HCT116 (cell line): ENCODE measurements at regions not wholly inside any gene's neighbourhood (a gene's known extent, or its start where the extent isn't known, plus 50 kb on each side); places are given as distances from the start of the nearest gene placed in this dataset.

Experiments used
- CEBPB ChIP-seq: IDR thresholded peaks from 2 replicates; pipeline ENCODE4 v1.6.1; 2012; ENCODE audit warnings: low read depth
- CTCF ChIP-seq, 3 experiments: fragments of 200-600 bp in 1 of 3; sonication (generic) in 1 of 3; IDR thresholded peaks in 2 of 3; conservative IDR thresholded peaks in 1 of 3; 2 replicates each; pipeline ENCODE4 v1.5.1; 2012 to 2017; ENCODE audit warnings: low read depth in 2 of 3, low read length in 2 of 3, antibody characterized with exemption in 1 of 3, borderline replicate concordance in 1 of 3, control low read depth in 1 of 3, mild to moderate bottlenecking in 1 of 3, mixed read lengths in 1 of 3, mixed run types in 1 of 3, moderate library complexity in 1 of 3; ENCODE audit not compliant: insufficient read depth in 1 of 3
- EZH2phosphoT487 ChIP-seq: fragments of 200-600 bp; IDR thresholded peaks from 2 replicates; pipeline ENCODE4 v1.6.1; 2018; ENCODE audit warnings: antibody characterized with exemption, borderline replicate concordance
- FOSL1 ChIP-seq: IDR thresholded peaks from 2 replicates; pipeline ENCODE4 v1.6.1; 2012; ENCODE audit warnings: low read depth
- MAX ChIP-seq: IDR thresholded peaks from 2 replicates; pipeline ENCODE4 v1.6.1; 2012
- POLR2A ChIP-seq: IDR thresholded peaks from 2 replicates; pipeline ENCODE4 v1.7.0; 2011; ENCODE audit warnings: borderline replicate concordance; ENCODE audit not compliant: insufficient read depth, insufficient read length; ENCODE audit errors: extremely low read depth
- POLR2AphosphoS5 ChIP-seq: IDR thresholded peaks from 2 replicates; pipeline ENCODE4 v1.6.1; 2011; ENCODE audit warnings: mild to moderate bottlenecking, low read depth, low read length, moderate library complexity
- RAD21 ChIP-seq: IDR thresholded peaks from 2 replicates; pipeline ENCODE4 v1.6.1; 2012; ENCODE audit warnings: low read depth, mild to moderate bottlenecking
- SP1 ChIP-seq: IDR thresholded peaks from 2 replicates; pipeline ENCODE4 v1.6.1; 2012; ENCODE audit warnings: low read depth
- ZFX ChIP-seq: fragments of 450-650 bp; IDR thresholded peaks from 2 replicates; pipeline ENCODE4 v1.6.1; 2017

GRCh38 chr1:177487481-177487880, 316.7 kb downstream of the BRINP2 start:
- no peak for TF ChIP-seq CTCF (IDR thresholded peaks at IDR 0.05 in 2 of 3, conservative IDR thresholded peaks at IDR 0.05 in 1 of 3; ENCODE audit: borderline replicate concordance in 1 of 3, insufficient read depth in 1 of 3, low read depth in 2 of 3, low read length in 2 of 3)
- TF ChIP-seq CEBPB = no peak
- no peak for TF ChIP-seq POLR2A
- no peak for TF ChIP-seq EZH2phosphoT487
- TF ChIP-seq POLR2AphosphoS5 = no peak
- no peak for TF ChIP-seq SP1
- no peak for TF ChIP-seq ZFX
- TF ChIP-seq MAX = no peak
- TF ChIP-seq FOSL1 = no peak
- no peak for TF ChIP-seq RAD21
